ENCODE measurements at regions not wholly inside any gene's neighbourhood (a gene's known extent, or its start where the extent isn't known, plus 50 kb on each side); places are given as distances from the start of the nearest gene placed in this dataset.

GRCh38 chr15:35876762-35877161, 330.8 kb upstream of the DPH6 start:
- TF ChIP-seq TAF1 (IDR thresholded peaks at IDR 0.05; ENCODE audit: borderline replicate concordance, insufficient read depth, low read length) (no peak), REST (IDR thresholded peaks at IDR 0.05; ENCODE audit: insufficient read depth in 1 of 2, low read depth in 2 of 2, low read length in 2 of 2) (no peak)

- no peak for TF ChIP-seq POLR2AphosphoS5 (IDR thresholded peaks at IDR 0.05; ENCODE audit: low read depth, low read length)
- TF ChIP-seq SIN3A (IDR thresholded peaks at IDR 0.05; ENCODE audit: borderline replicate concordance, insufficient read depth, low read length): no peak
- no peak for TF ChIP-seq TAF1 (IDR thresholded peaks at IDR 0.05; ENCODE audit: borderline replicate concordance, insufficient read depth, low read length)
- no peak for TF ChIP-seq FOXP2 (optimal IDR thresholded peaks at IDR 0.05; ENCODE audit: borderline replicate concordance, extremely low read depth, extremely low read length, insufficient read depth)
- no peak for TF ChIP-seq REST (IDR thresholded peaks at IDR 0.05; ENCODE audit: insufficient read depth in 1 of 2, low read depth in 2 of 2, low read length in 2 of 2)
Observed at GRCh38 chr15:35880896-35881295, 334.9 kb upstream of the DPH6 start.

- no peak for TF ChIP-seq TAF1 (IDR thresholded peaks at IDR 0.05; ENCODE audit: borderline replicate concordance, insufficient read depth, low read length)
- TF ChIP-seq REST (IDR thresholded peaks at IDR 0.05; ENCODE audit: insufficient read depth in 1 of 2, low read depth in 2 of 2, low read length in 2 of 2): no peak
- no peak for TF ChIP-seq FOXP2 (optimal IDR thresholded peaks at IDR 0.05; ENCODE audit: borderline replicate concordance, extremely low read depth, extremely low read length, insufficient read depth)
- no peak for TF ChIP-seq SIN3A (IDR thresholded peaks at IDR 0.05; ENCODE audit: borderline replicate concordance, insufficient read depth, low read length)
- TF ChIP-seq POLR2AphosphoS5 (IDR thresholded peaks at IDR 0.05; ENCODE audit: low read depth, low read length): no peak
Observed at GRCh38 chr15:35885870-35886269, 339.9 kb upstream of the DPH6 start.

- TF ChIP-seq POLR2AphosphoS5 (IDR thresholded peaks at IDR 0.05; ENCODE audit: low read depth, low read length): no peak
- TF ChIP-seq FOXP2 (optimal IDR thresholded peaks at IDR 0.05; ENCODE audit: borderline replicate concordance, extremely low read depth, extremely low read length, insufficient read depth): no peak
- no peak for TF ChIP-seq REST (IDR thresholded peaks at IDR 0.05; ENCODE audit: insufficient read depth in 1 of 2, low read depth in 2 of 2, low read length in 2 of 2)
- no peak for TF ChIP-seq TAF1 (IDR thresholded peaks at IDR 0.05; ENCODE audit: borderline replicate concordance, insufficient read depth, low read length)
- TF ChIP-seq SIN3A (IDR thresholded peaks at IDR 0.05; ENCODE audit: borderline replicate concordance, insufficient read depth, low read length): no peak
Observed at GRCh38 chr15:35886765-35887164, 340.8 kb upstream of the DPH6 start.

- no peak for TF ChIP-seq TAF1 (IDR thresholded peaks at IDR 0.05; ENCODE audit: borderline replicate concordance, insufficient read depth, low read length)
- no peak for TF ChIP-seq POLR2AphosphoS5 (IDR thresholded peaks at IDR 0.05; ENCODE audit: low read depth, low read length)
- no peak for TF ChIP-seq REST (IDR thresholded peaks at IDR 0.05; ENCODE audit: insufficient read depth in 1 of 2, low read depth in 2 of 2, low read length in 2 of 2)
- no peak for TF ChIP-seq FOXP2 (optimal IDR thresholded peaks at IDR 0.05; ENCODE audit: borderline replicate concordance, extremely low read depth, extremely low read length, insufficient read depth)
- no peak for TF ChIP-seq SIN3A (IDR thresholded peaks at IDR 0.05; ENCODE audit: borderline replicate concordance, insufficient read depth, low read length)
Observed at GRCh38 chr15:35888815-35889214, 342.9 kb upstream of the DPH6 start.
